ENCODE measurements at regions not wholly inside any gene's neighbourhood (a gene's known extent, or its start where the extent isn't known, plus 50 kb on each side); places are given as distances from the start of the nearest gene placed in this dataset.

DNA sequence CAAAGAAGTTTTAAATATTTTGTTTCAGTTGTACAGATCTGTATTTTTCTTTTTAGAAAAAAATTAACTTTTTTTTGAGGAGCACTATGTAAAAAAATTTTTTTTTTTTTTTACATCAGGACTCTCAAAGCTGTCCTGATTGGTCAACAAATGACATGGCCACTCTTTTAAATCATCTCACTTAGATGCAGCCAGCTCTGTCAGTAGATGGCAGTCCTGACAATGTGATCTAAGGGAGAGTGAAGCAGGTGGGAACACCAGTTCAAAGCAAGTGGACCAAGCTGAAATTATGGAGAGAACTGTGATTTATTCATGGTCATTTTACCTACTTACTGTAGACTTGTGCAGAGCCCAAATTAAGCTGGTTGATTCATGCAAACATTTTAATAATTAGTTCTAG is 174.7 kb upstream of the GPRIN3 start:
- intact Hi-C loops (cut with micrococcal nuclease) = loop anchor here (1.0 to 10.0 kb wide), 5 partner anchors 255 to 811 kb away; partner anchors contain the start of gene CCSER1
- peak; percentile 28 for FAIRE-seq
- peak; percentile 88 for DNase-seq (ENCODE audit: low read depth, low spot score)

DNA sequence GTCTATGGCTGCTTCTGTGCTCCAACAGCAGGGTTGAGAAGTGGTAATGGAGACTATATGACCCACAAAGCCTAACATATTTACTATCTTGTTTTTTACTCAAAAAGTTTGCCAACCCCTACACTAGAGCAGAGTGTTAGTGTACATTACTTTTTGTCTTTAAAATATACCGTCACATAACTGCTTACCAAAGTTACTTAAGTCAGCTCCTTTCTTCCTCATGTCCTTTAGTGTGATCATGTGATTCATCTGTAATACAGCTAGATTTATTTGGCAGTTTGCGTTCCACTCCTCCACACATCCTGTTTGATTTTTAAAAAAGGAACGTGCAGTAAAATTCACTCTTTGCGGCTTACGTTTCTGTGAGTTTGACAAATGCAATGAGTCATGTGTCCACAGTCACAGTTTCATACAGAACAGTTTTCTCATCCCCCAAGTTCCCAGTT is 162.4 kb upstream of the GPRIN3 start:
- Histone ChIP-seq H3K4me3 (replicated peaks in 1 of 3; ENCODE audit: insufficient read depth in 1 of 3, low read depth in 1 of 3, low read length in 3 of 3) (no peak overlapping the region), H3K36me3 (ENCODE audit: control insufficient read depth in 2 of 2, extremely low read depth in 1 of 2, insufficient read depth in 2 of 2, low read length in 2 of 2) (no peaks in the 10 kb centered on the region), H3K9me3 (replicated peaks; ENCODE audit: control insufficient read depth, insufficient read depth, low read length) (no peaks in the 10 kb centered on the region), H3K4me2 (ENCODE audit: insufficient read depth, low read length) (peak overlapping the region; percentile 3), H3K27ac (ENCODE audit: insufficient read depth, low read depth, low read length) (no peak overlapping the region), H4K20me1 (replicated peaks; ENCODE audit: control insufficient read depth, extremely low read depth, insufficient read depth, low read length) (no peaks in the 10 kb centered on the region), H3K9ac (replicated peaks; ENCODE audit: extremely low read depth, insufficient read depth, low read length) (no peak overlapping the region), H3K9me1 (replicated peaks; ENCODE audit: control insufficient read depth, extremely low read depth, insufficient read depth, low read length) (no peaks in the 10 kb centered on the region), H3K79me2 (ENCODE audit: control insufficient read depth, insufficient read depth, low read length) (no peaks in the 10 kb centered on the region), H3K27me3 (ENCODE audit: control insufficient read depth in 2 of 2, insufficient read depth in 2 of 2, low read length in 2 of 2) (no peaks in the 10 kb centered on the region), H2AFZ (ENCODE audit: low read depth, low read length) (peak overlapping the region; percentile 26), H3K4me1 (ENCODE audit: control insufficient read depth, extremely low read depth, insufficient read depth, low read length) (peaks cover 4% of the 10 kb centered on the region)
- ChIA-PET POLR2A (no interaction called here), CTCF (interaction anchor here (1.0 to 1.9 kb wide), 5 partner anchors 9 to 15 kb away, joined by 3 to 8 read pairs (median 3); no protein-coding TSS in a partner anchor)
- intact Hi-C loops (cut with micrococcal nuclease) = no loop called here
- no TSS peak for BruUV-seq (replicated peaks)
- FAIRE-seq (peak; percentile 64), DNase-seq (ENCODE audit: low read depth, low spot score) (peak; percentile 59)
- dilution Hi-C loops (cut with MboI; ENCODE audit: extremely low pct_ligation_motif_present, low sequenced_read_pairs) = no loop called here
- TF ChIP-seq FOS (IDR thresholded peaks at IDR 0.05; ENCODE audit: borderline replicate concordance, insufficient read depth, low read length) (peak; percentile 21), POLR2A (IDR thresholded peaks at IDR 0.05; ENCODE audit: low read depth, low read length) (no peak), JUN (IDR thresholded peaks at IDR 0.05; ENCODE audit: borderline replicate concordance, insufficient read depth, insufficient read length, low read depth) (peak; percentile 20), POLR2AphosphoS5 (IDR thresholded peaks at IDR 0.05; ENCODE audit: insufficient read depth, low read depth, low read length) (no peak), EZH2 (IDR thresholded peaks at IDR 0.05; ENCODE audit: borderline replicate concordance, low read depth, low read length, severe bottlenecking) (no peak), MYC (IDR thresholded peaks at IDR 0.05; ENCODE audit: low read depth, low read length) (no peak), GATA2 (IDR thresholded peaks at IDR 0.05; ENCODE audit: insufficient read depth, insufficient read length, low read depth, low read length) (no peak)

More for the DNA sequence above, 174.7 kb upstream of the GPRIN3 start:
- Histone ChIP-seq H3K27ac (ENCODE audit: insufficient read depth, low read depth, low read length) (no peak overlapping the region), H3K36me3 (ENCODE audit: control insufficient read depth in 2 of 2, extremely low read depth in 1 of 2, insufficient read depth in 2 of 2, low read length in 2 of 2) (no peaks in the 10 kb centered on the region), H3K79me2 (ENCODE audit: control insufficient read depth, insufficient read depth, low read length) (no peaks in the 10 kb centered on the region), H3K9me3 (replicated peaks; ENCODE audit: control insufficient read depth, insufficient read depth, low read length) (no peaks in the 10 kb centered on the region), H3K4me3 (replicated peaks in 1 of 3; ENCODE audit: insufficient read depth in 1 of 3, low read depth in 1 of 3, low read length in 3 of 3) (no peak overlapping the region), H3K9ac (replicated peaks; ENCODE audit: extremely low read depth, insufficient read depth, low read length) (no peak overlapping the region), H2AFZ (ENCODE audit: low read depth, low read length) (no peak overlapping the region), H3K4me2 (ENCODE audit: insufficient read depth, low read length) (no peak overlapping the region), H3K9me1 (replicated peaks; ENCODE audit: control insufficient read depth, extremely low read depth, insufficient read depth, low read length) (no peaks in the 10 kb centered on the region), H4K20me1 (replicated peaks; ENCODE audit: control insufficient read depth, extremely low read depth, insufficient read depth, low read length) (no peaks in the 10 kb centered on the region), H3K27me3 (ENCODE audit: control insufficient read depth in 2 of 2, insufficient read depth in 2 of 2, low read length in 2 of 2) (no peaks in the 10 kb centered on the region), H3K4me1 (ENCODE audit: control insufficient read depth, extremely low read depth, insufficient read depth, low read length) (peaks cover 12% of the 10 kb centered on the region)
- dilution Hi-C loops (cut with MboI; ENCODE audit: extremely low pct_ligation_motif_present, low sequenced_read_pairs) = no loop called here
- ChIA-PET POLR2A (interaction anchor here (0.6 to 1.4 kb wide), 3 partner anchors 44 to 416 kb away, joined by 3 to 5 read pairs (median 3); no protein-coding TSS in a partner anchor), CTCF (interaction anchor here (0.6 to 3.2 kb wide), 40 partner anchors 9 to 812 kb away, joined by 3 to 20 read pairs (median 4); partner anchors contain the start of gene MMRN1)
- TF ChIP-seq, protein P1, sequence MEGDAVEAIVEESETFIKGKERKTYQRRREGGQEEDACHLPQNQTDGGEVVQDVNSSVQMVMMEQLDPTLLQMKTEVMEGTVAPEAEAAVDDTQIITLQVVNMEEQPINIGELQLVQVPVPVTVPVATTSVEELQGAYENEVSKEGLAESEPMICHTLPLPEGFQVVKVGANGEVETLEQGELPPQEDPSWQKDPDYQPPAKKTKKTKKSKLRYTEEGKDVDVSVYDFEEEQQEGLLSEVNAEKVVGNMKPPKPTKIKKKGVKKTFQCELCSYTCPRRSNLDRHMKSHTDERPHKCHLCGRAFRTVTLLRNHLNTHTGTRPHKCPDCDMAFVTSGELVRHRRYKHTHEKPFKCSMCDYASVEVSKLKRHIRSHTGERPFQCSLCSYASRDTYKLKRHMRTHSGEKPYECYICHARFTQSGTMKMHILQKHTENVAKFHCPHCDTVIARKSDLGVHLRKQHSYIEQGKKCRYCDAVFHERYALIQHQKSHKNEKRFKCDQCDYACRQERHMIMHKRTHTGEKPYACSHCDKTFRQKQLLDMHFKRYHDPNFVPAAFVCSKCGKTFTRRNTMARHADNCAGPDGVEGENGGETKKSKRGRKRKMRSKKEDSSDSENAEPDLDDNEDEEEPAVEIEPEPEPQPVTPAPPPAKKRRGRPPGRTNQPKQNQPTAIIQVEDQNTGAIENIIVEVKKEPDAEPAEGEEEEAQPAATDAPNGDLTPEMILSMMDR (IDR thresholded peaks at IDR 0.05; ENCODE audit: extremely low read depth in 1 of 2, insufficient read depth in 1 of 2, low read depth in 1 of 2, low read length in 2 of 2) = peak; percentile 39 to 41
- no peak for TF ChIP-seq FOS (IDR thresholded peaks at IDR 0.05; ENCODE audit: borderline replicate concordance, insufficient read depth, low read length)
- no TSS peak for BruUV-seq (replicated peaks)
